PFSK-1 (cell line): ENCODE measurements at regions not wholly inside any gene's neighbourhood (a gene's known extent, or its start where the extent isn't known, plus 50 kb on each side); places are given as distances from the start of the nearest gene placed in this dataset.

ENCODE experiments used
- POLR2AphosphoS5 ChIP-seq: IDR thresholded peaks from 2 replicates; pipeline ENCODE4 v1.6.1; 2012; ENCODE audit warnings: low read depth, mild to moderate bottlenecking, control low read depth, low read length, moderate library complexity
- TAF1 ChIP-seq: IDR thresholded peaks from 2 replicates; pipeline ENCODE4 v1.6.1; 2012; ENCODE audit warnings: low read length, control low read depth, borderline replicate concordance; ENCODE audit not compliant: insufficient read depth
- TF ChIP-seq, protein P1 (sequence below), 2 experiments: IDR thresholded peaks; 2 replicates each; pipeline versions ENCODE4 v1.6.1 to v1.8.0; 2011 to 2012; ENCODE audit warnings: low read depth in 2 of 2, low read length in 2 of 2, control low read depth in 1 of 2, inconsistent platforms in 1 of 2, mild to moderate bottlenecking in 1 of 2, moderate library complexity in 1 of 2; ENCODE audit not compliant: insufficient read depth in 1 of 2

DNA sequence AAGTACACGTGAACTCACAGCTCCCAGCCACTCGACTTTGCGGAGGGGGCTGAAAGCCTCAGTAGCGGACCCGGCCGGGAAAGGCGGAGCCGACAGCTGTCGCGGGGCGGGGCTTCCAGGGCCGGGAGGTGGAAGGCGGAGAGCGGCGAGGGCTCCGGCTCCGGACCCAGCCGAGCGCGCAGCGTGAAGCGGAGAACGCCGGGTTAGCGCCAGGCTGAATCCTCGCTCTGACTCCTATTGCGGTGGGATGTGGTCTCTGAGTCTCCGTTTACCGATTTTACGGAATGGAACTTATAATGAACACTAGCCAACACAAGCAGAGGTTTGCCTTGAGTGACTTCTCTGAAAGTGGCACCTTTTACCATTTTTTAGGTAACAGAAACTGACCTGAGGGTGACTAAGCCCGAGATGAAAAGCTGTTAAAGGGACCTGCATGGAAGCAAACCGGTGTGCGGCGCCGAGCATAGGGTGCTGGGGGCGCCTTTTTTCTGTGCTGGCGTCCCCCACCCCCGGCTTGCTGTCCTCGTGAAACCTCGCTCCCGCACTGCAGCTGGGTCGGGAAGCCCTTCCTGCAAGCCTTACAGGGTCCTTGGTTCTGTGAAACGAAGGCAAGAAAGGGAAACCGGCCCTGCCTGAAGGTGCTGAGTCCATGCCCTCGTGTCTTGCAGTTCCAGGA, 72.9 kb downstream of the EN1 start:
- no peak for TF ChIP-seq POLR2AphosphoS5
- TF ChIP-seq, protein P1, sequence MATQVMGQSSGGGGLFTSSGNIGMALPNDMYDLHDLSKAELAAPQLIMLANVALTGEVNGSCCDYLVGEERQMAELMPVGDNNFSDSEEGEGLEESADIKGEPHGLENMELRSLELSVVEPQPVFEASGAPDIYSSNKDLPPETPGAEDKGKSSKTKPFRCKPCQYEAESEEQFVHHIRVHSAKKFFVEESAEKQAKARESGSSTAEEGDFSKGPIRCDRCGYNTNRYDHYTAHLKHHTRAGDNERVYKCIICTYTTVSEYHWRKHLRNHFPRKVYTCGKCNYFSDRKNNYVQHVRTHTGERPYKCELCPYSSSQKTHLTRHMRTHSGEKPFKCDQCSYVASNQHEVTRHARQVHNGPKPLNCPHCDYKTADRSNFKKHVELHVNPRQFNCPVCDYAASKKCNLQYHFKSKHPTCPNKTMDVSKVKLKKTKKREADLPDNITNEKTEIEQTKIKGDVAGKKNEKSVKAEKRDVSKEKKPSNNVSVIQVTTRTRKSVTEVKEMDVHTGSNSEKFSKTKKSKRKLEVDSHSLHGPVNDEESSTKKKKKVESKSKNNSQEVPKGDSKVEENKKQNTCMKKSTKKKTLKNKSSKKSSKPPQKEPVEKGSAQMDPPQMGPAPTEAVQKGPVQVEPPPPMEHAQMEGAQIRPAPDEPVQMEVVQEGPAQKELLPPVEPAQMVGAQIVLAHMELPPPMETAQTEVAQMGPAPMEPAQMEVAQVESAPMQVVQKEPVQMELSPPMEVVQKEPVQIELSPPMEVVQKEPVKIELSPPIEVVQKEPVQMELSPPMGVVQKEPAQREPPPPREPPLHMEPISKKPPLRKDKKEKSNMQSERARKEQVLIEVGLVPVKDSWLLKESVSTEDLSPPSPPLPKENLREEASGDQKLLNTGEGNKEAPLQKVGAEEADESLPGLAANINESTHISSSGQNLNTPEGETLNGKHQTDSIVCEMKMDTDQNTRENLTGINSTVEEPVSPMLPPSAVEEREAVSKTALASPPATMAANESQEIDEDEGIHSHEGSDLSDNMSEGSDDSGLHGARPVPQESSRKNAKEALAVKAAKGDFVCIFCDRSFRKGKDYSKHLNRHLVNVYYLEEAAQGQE (IDR thresholded peaks at IDR 0.05; ENCODE audit: insufficient read depth in 1 of 2, low read depth in 2 of 2, low read length in 2 of 2), result no peak
- no peak for TF ChIP-seq TAF1
